Ovary (tissue), 3 donors: ENCODE measurements at regions not wholly inside any gene's neighbourhood (a gene's known extent, or its start where the extent isn't known, plus 50 kb on each side); places are given as distances from the start of the nearest gene placed in this dataset.

Source experiments
- EP300 ChIP-seq: sonication (generic); formaldehyde crosslinking; IDR thresholded peaks from one replicate; pipeline ENCODE4 v1.6.1; 2017; ENCODE audit warnings: antibody characterized with exemption
- POLR2A ChIP-seq: fragments of 450-650 bp; IDR thresholded peaks from one replicate; pipeline ENCODE4 v1.6.1; 2017; ENCODE audit warnings: antibody characterized with exemption, mild to moderate bottlenecking, moderate library complexity
- TF ChIP-seq, protein P1 (sequence below), 3 donors: fragments of 450-650 bp in 2 of 3; fragments of 200-600 bp in 1 of 3; IDR thresholded peaks; one replicate each; pipeline versions ENCODE4 v1.5.1 to v1.8.0; 2016 to 2022; ENCODE audit warnings: antibody characterized with exemption in 3 of 3, mild to moderate bottlenecking in 1 of 3
- donor health status: DM: no; HTN: no; CAD: no.

DNA sequence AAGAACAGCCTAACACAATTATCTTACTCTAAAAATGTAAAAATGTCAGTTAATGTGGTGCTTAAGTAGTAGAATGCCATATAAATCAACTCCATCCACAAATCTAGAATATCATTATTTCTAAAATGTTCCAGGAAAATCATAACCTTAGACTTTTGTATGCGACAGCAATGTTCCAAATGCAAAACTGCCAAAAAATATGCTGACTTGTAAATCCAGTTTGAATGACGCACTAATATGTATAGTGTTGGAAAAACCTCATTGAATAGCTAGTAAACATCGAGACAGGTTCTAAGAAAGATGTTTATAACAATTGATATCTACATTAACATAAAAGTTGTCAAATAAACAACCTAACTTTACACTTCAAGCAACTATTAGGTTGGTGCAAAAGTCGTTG lies 469.1 kb upstream of the PRICKLE1 start:
- no peak for TF ChIP-seq EP300
- TF ChIP-seq, protein P1, sequence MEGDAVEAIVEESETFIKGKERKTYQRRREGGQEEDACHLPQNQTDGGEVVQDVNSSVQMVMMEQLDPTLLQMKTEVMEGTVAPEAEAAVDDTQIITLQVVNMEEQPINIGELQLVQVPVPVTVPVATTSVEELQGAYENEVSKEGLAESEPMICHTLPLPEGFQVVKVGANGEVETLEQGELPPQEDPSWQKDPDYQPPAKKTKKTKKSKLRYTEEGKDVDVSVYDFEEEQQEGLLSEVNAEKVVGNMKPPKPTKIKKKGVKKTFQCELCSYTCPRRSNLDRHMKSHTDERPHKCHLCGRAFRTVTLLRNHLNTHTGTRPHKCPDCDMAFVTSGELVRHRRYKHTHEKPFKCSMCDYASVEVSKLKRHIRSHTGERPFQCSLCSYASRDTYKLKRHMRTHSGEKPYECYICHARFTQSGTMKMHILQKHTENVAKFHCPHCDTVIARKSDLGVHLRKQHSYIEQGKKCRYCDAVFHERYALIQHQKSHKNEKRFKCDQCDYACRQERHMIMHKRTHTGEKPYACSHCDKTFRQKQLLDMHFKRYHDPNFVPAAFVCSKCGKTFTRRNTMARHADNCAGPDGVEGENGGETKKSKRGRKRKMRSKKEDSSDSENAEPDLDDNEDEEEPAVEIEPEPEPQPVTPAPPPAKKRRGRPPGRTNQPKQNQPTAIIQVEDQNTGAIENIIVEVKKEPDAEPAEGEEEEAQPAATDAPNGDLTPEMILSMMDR (IDR thresholded peaks at IDR 0.05) = no peak
- no peak for TF ChIP-seq POLR2A
